Glutamatergic neuron (in vitro differentiated cells): ENCODE measurements at regions not wholly inside any gene's neighbourhood (a gene's known extent, or its start where the extent isn't known, plus 50 kb on each side); places are given as distances from the start of the nearest gene placed in this dataset. TPM values are rescaled to one million over a fixed set of nuclear protein-coding genes. Genes with fewer than 3 reads are reported as not detected.
"Not testable (repeated sequence)": the region's sequence is repeated elsewhere in the genome, so short reads cannot be mapped to it uniquely, and the experiment has no call there.

Experiments used
- DNase-seq: peaks from one replicate; pipeline ENCODE4 v3.0.0; 2022
- H3K27ac Mint-ChIP-seq: one replicate; pipeline ENCODE4 v1.8.0; 2020; ENCODE audit warnings: mild to moderate bottlenecking, mixed read lengths, inconsistent platforms; ENCODE audit not compliant: unreplicated experiment
- H3K27me3 Mint-ChIP-seq: one replicate; pipeline ENCODE4 v1.8.0; 2020; ENCODE audit warnings: mild to moderate bottlenecking, moderate library complexity, mixed read lengths, inconsistent platforms; ENCODE audit not compliant: unreplicated experiment
- H3K36me3 Mint-ChIP-seq: one replicate; pipeline ENCODE4 v1.8.0; 2020; ENCODE audit warnings: mild to moderate bottlenecking, mixed read lengths, inconsistent platforms; ENCODE audit not compliant: unreplicated experiment
- H3K4me1 Mint-ChIP-seq: one replicate; pipeline ENCODE4 v1.8.0; 2020; ENCODE audit warnings: mild to moderate bottlenecking, low read depth, mixed read lengths, inconsistent platforms; ENCODE audit not compliant: unreplicated experiment
- H3K4me3 Mint-ChIP-seq: one replicate; pipeline ENCODE4 v1.8.0; 2020; ENCODE audit warnings: mild to moderate bottlenecking, mixed read lengths, inconsistent platforms; ENCODE audit not compliant: unreplicated experiment
- H3K9me3 Mint-ChIP-seq: one replicate; pipeline ENCODE4 v1.8.0; 2020; ENCODE audit warnings: mild to moderate bottlenecking, moderate library complexity, mixed read lengths, inconsistent platforms; ENCODE audit not compliant: unreplicated experiment
- microRNA-seq: library from miRNA; unstranded; fragments of <30 nt; microRNA quantifications from one replicate; pipeline ENCODE4, GENCODE V29; 2020; ENCODE audit not compliant: unreplicated experiment
- TF ChIP-seq, protein P1 (sequence below): fragments of 200-600 bp; sonication (generic); IDR thresholded peaks from one replicate; pipeline ENCODE4 v1.5.0; 2021; ENCODE audit not compliant: partially characterized antibody, unreplicated experiment

DNA sequence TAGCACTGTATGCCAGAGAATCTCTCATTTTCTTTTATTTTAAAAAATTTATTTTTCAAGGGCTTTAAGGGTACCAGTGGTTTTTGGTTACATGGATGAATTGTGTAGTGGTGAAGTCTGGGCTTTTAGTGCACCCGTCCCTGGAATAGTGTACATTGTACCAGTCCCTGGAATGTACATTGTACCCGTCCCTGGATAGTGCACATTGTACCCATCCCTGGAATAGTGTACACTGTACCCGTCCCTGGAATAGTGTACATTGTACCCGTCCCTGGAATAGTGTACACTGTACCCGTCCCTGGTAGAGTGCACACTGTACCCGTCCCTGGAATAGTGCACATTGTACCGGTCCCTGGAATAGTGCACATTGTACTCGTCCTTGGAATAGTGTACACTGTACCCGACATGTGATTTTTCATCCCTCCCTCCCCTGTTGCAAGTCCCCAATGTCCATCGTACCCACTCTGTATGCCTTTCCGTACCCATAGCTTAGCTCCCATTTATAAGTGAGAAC is 56.1 kb upstream of the HELT start:
- Mint-ChIP-seq H3K4me1 (peaks cover 7% of the 10 kb centered on the region), H3K4me3 (no peak overlapping the region), H3K36me3 (peaks cover 4% of the 10 kb centered on the region), H3K9me3 (peaks cover 8% of the 10 kb centered on the region), H3K27me3 (peaks cover 13% of the 10 kb centered on the region), H3K27ac (no peak overlapping the region)
- TF ChIP-seq, protein P1, sequence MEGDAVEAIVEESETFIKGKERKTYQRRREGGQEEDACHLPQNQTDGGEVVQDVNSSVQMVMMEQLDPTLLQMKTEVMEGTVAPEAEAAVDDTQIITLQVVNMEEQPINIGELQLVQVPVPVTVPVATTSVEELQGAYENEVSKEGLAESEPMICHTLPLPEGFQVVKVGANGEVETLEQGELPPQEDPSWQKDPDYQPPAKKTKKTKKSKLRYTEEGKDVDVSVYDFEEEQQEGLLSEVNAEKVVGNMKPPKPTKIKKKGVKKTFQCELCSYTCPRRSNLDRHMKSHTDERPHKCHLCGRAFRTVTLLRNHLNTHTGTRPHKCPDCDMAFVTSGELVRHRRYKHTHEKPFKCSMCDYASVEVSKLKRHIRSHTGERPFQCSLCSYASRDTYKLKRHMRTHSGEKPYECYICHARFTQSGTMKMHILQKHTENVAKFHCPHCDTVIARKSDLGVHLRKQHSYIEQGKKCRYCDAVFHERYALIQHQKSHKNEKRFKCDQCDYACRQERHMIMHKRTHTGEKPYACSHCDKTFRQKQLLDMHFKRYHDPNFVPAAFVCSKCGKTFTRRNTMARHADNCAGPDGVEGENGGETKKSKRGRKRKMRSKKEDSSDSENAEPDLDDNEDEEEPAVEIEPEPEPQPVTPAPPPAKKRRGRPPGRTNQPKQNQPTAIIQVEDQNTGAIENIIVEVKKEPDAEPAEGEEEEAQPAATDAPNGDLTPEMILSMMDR = no peak
- no peak for DNase-seq

DNA sequence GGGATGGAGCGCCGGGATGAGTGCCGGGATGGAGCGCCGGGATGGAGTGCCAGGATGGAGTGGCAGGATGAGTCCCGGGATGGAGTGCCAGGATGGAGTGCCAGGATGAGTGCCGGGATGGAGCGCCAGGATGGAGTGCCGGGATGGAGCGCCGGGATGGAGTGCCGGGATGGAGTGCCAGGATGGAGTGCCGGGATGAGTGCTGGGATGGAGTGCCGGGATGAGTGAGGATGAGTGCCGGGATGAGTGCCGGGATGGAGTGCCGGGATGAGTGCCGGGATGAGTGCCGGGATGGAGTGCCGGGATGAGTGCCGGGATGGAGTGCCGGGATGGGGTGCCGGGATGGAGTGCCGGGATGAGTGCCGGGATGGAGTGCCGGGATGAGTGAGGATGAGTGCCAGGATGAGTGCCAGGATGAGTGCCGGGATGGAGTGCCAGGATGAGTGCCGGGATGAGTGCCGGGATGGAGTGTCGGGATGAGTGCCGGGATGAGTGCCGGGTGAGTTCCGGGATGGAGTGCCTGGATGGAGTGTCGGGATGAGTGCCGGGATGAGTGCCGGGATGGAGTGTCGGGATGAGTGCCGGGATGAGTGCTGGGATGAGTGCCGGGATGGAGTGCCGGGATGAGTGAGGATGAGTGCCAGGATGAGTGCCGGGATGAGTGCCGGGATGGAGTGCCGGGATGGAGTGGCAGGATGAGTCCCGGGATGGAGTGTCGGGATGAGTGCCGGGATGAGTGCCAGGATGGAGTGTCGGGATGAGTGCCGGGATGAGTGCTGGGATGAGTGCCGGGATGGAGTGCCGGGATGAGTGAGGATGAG is 52.9 kb upstream of the HELT start:
- not testable (repeated sequence) for DNase-seq, H3K4me1 Mint-ChIP-seq, H3K27ac Mint-ChIP-seq, H3K4me3 Mint-ChIP-seq, H3K36me3 Mint-ChIP-seq
- H3K27me3 Mint-ChIP-seq = peaks cover 10% of the 10 kb centered on the region
- peaks cover 11% of the 10 kb centered on the region for H3K9me3 Mint-ChIP-seq

DNA sequence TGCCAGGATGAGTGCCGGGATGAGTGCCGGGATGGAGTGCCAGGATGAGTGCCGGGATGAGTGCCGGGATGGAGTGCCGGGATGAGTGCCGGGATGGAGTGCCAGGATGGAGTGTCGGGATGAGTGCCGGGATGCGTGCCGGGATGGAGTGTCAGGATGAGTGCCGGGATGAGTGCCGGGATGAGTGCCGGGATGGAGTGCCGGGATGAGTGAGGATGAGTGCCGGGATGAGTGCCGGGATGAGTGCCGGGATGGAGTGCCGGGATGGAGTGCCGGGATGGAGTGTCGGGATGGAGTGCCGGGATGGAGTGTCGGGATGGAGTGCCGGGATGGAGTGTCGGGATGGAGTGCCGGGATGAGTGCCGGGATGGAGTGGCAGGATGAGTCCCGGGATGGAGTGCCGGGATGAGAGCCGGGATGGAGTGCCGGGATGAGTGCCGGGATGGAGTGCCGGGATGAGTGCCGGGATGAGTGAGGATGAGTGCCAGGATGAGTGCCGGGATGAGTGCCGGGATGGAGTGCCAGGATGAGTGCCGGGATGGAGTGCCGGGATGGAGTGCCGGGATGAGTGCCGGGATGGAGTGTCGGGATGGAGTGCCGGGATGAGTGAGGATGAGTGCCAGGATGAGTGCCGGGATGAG is 52.1 kb upstream of the HELT start:
- DNase-seq = not testable (repeated sequence)
- peaks cover 11% of the 10 kb centered on the region for H3K9me3 Mint-ChIP-seq

DNA sequence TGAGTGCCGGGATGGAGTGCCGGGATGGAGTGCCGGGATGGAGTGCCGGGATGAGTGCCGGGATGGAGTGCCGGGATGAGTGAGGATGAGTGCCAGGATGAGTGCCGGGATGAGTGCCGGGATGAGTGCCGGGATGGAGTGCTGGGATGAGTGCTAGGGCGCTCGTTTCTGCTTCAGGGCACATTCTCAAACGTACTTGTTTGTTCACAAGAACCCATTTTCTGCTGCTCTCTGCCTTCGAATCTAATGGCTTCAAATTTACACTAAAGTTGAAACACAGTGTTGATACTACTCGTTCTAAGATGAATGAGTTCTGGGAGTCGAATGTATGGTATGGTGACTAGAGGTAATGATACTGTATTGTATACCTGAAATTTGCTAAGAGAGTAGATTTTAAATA is 50.6 kb upstream of the HELT start:
- not testable (repeated sequence) for H3K27me3 Mint-ChIP-seq, H3K4me3 Mint-ChIP-seq, H3K4me1 Mint-ChIP-seq, DNase-seq, H3K27ac Mint-ChIP-seq
- Mint-ChIP-seq H3K36me3 (peaks cover 18% of the 10 kb centered on the region), H3K9me3 (peaks cover 11% of the 10 kb centered on the region)

More for the DNA sequence above, 52.1 kb upstream of the HELT start:
- H3K27ac Mint-ChIP-seq, H3K4me1 Mint-ChIP-seq, H3K36me3 Mint-ChIP-seq, H3K4me3 Mint-ChIP-seq: not testable (repeated sequence)
- peaks cover 10% of the 10 kb centered on the region for H3K27me3 Mint-ChIP-seq

DNA sequence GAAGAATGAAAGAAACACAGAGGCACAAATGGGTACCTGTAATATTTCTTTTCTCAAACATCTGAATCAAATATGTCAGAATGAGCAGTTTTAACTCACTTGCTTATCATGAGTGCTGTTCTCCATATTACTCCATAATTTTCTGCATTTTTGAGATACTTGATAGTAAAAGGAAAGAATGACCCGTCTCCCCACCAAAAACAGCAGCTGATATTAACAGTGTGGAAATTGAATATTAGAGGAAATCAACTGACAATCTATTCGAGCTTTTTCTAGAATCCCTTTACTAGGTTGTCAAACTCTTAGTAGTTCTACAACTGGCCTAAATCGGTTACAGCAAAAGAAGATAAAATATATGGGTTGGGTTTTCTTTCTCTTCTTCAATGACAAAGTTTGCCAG is 49.9 kb upstream of the HELT start:
- TF ChIP-seq, protein P1 = no peak
- Mint-ChIP-seq H3K36me3 (peaks cover 23% of the 10 kb centered on the region), H3K9me3 (peaks cover 11% of the 10 kb centered on the region), H3K4me1 (no peaks in the 10 kb centered on the region), H3K27me3 (peaks cover 8% of the 10 kb centered on the region), H3K27ac (no peak overlapping the region), H3K4me3 (no peak overlapping the region)
- DNase-seq = no peak

Small RNAs in the stretch of these regions (microRNA-seq; reads per million reads assigned to microRNA genes)
- not detected for gene MIR4455
